Endothelial cell of umbilical vein (primary cell): ENCODE measurements at regions not wholly inside any gene's neighbourhood (a gene's known extent, or its start where the extent isn't known, plus 50 kb on each side); places are given as distances from the start of the nearest gene placed in this dataset.

ENCODE experiments used
- BruUV-seq: library from RNA; stranded (reverse); fragments of 400-500 nt; replicated peaks from 2 replicates; lab custom pipeline; 2021; lab: Mats Ljungman, UMichigan
- CTCF ChIA-PET: fragments of 300-600, 350-600 bp; sonication (Branson Sonifier 250); formaldehyde crosslinking; loops from one replicate; lab custom pipeline; 2021; ENCODE audit warnings: antibody characterized with exemption, inconsistent platforms; lab: Charles Lee
- POLR2A ChIA-PET: fragments of 300-600, 350-600 bp; sonication (Branson Sonifier 250); formaldehyde crosslinking; loops from one replicate; lab custom pipeline; 2021; ENCODE audit warnings: antibody characterized with exemption, inconsistent platforms; lab: Charles Lee
- DNase-seq: peaks from one replicate; pipeline ENCODE4 v3.0.0-alpha.2; 2011; ENCODE audit warnings: low read depth, low spot score
- FAIRE-seq: peaks from 2 replicates; lab custom pipeline; 2011; peaks lifted over from hg19 to GRCh38; lab: Jason Lieb, UNC
- H2AFZ ChIP-seq: 2 replicates; pipeline ENCODE4 v1.6.0; 2012; ENCODE audit warnings: low read depth, low read length, control low read depth, inconsistent platforms
- H3K27ac ChIP-seq: 2 replicates; pipeline ENCODE4 v1.5.1; 2011; ENCODE audit warnings: low read depth, mild to moderate bottlenecking, control low read depth, low read length, moderate library complexity; ENCODE audit not compliant: insufficient read depth
- H3K27me3 ChIP-seq, 2 experiments: 2 replicates each; pipeline versions ENCODE4 v1.6.0 to v1.6.1; 2011; ENCODE audit warnings: low read length in 2 of 2, mixed read lengths in 1 of 2; ENCODE audit not compliant: control insufficient read depth in 2 of 2, insufficient read depth in 2 of 2
- H3K36me3 ChIP-seq, 2 experiments: 2 replicates in 1 of 2; 3 replicates in 1 of 2; pipeline ENCODE4 v1.5.1; 2011; ENCODE audit warnings: low read length in 2 of 2, mild to moderate bottlenecking in 1 of 2, moderate library complexity in 1 of 2; ENCODE audit not compliant: control insufficient read depth in 2 of 2, insufficient read depth in 2 of 2; ENCODE audit errors: extremely low read depth in 1 of 2
- H3K4me1 ChIP-seq: 3 replicates; pipeline ENCODE4 v1.5.1; 2011; ENCODE audit warnings: mild to moderate bottlenecking, low read length; ENCODE audit not compliant: control insufficient read depth, insufficient read depth; ENCODE audit errors: extremely low read depth
- H3K4me2 ChIP-seq: 2 replicates; pipeline ENCODE4 v1.6.1; 2011; ENCODE audit warnings: low read length, control low read depth, mixed read lengths; ENCODE audit not compliant: insufficient read depth
- H3K4me3 ChIP-seq, 3 experiments: fragments of 200-600 bp in 1 of 3; sonication (generic), shearing (Covaris generic) in 1 of 3; replicated peaks in 1 of 3; 2 replicates each; pipeline ENCODE4 v1.5.1; 2011 to 2016; ENCODE audit warnings: control low read depth in 3 of 3, low read length in 3 of 3, mild to moderate bottlenecking in 2 of 3, inconsistent platforms in 1 of 3, low read depth in 1 of 3, moderate library complexity in 1 of 3; ENCODE audit not compliant: insufficient read depth in 1 of 3
- H3K79me2 ChIP-seq: 2 replicates; pipeline ENCODE4 v1.6.0; 2012; ENCODE audit warnings: low read length, inconsistent platforms; ENCODE audit not compliant: control insufficient read depth, insufficient read depth
- H3K9ac ChIP-seq: replicated peaks from 2 replicates; pipeline ENCODE3; 2011; ENCODE audit warnings: low read length, control low read depth; ENCODE audit not compliant: insufficient read depth; ENCODE audit errors: extremely low read depth
- H3K9me1 ChIP-seq: replicated peaks from 3 replicates; pipeline ENCODE4 v1.6.0; 2011; ENCODE audit warnings: mild to moderate bottlenecking, low read length; ENCODE audit not compliant: control insufficient read depth, insufficient read depth; ENCODE audit errors: extremely low read depth
- H3K9me3 ChIP-seq: replicated peaks from 2 replicates; pipeline ENCODE4 v1.5.1; 2012; ENCODE audit warnings: low read length, inconsistent platforms; ENCODE audit not compliant: control insufficient read depth, insufficient read depth
- H4K20me1 ChIP-seq: replicated peaks from 2 replicates; pipeline ENCODE3; 2011; ENCODE audit warnings: mild to moderate bottlenecking, low read length; ENCODE audit not compliant: control insufficient read depth, insufficient read depth; ENCODE audit errors: extremely low read depth
- CTCF ChIP-seq, 2 donors: IDR thresholded peaks; 1 replicate in 1 of 2; 2 replicates in 1 of 2; pipeline ENCODE4 v1.5.1; 2011; ENCODE audit warnings: low read length in 2 of 2, mild to moderate bottlenecking in 2 of 2, moderate library complexity in 2 of 2, control low read depth in 1 of 2, inconsistent platforms in 1 of 2, low read depth in 1 of 2; ENCODE audit not compliant: insufficient read depth in 1 of 2; ENCODE audit errors: extremely low read depth in 1 of 2
- EZH2 ChIP-seq: IDR thresholded peaks from 2 replicates; pipeline ENCODE4 v1.6.1; 2012; ENCODE audit warnings: borderline replicate concordance, low read depth, mild to moderate bottlenecking, moderate library complexity, low read length, inconsistent platforms; ENCODE audit not compliant: severe bottlenecking
- FOS ChIP-seq: IDR thresholded peaks from 2 replicates; pipeline ENCODE4 v1.6.1; 2011; ENCODE audit warnings: mild to moderate bottlenecking, low read length, moderate library complexity, borderline replicate concordance; ENCODE audit not compliant: insufficient read depth
- GATA2 ChIP-seq: IDR thresholded peaks from 2 replicates; pipeline ENCODE4 v1.7.0; 2011; ENCODE audit warnings: low read depth, mild to moderate bottlenecking, moderate library complexity, mixed read lengths, low read length; ENCODE audit not compliant: insufficient read length, insufficient read depth
- JUN ChIP-seq: IDR thresholded peaks from 2 replicates; pipeline ENCODE4 v1.6.1; 2011; ENCODE audit warnings: borderline replicate concordance, low read depth; ENCODE audit not compliant: insufficient read length, insufficient read depth
- MAX ChIP-seq: IDR thresholded peaks from 2 replicates; pipeline ENCODE4 v1.6.1; 2011; ENCODE audit not compliant: insufficient read depth, insufficient read length
- MYC ChIP-seq: IDR thresholded peaks from one replicate; pipeline ENCODE4 v1.6.1; 2011; ENCODE audit warnings: mild to moderate bottlenecking, low read depth, low read length
- POLR2A ChIP-seq: IDR thresholded peaks from 2 replicates; pipeline ENCODE4 v1.6.1; 2012; ENCODE audit warnings: low read depth, mild to moderate bottlenecking, control low read depth, low read length
- POLR2AphosphoS5 ChIP-seq: IDR thresholded peaks from 2 replicates; pipeline ENCODE4 v1.6.1; 2012; ENCODE audit warnings: low read depth, mild to moderate bottlenecking, control low read depth, low read length, moderate library complexity; ENCODE audit not compliant: insufficient read depth
- dilution Hi-C: fragments of 300-500 bp; cut with MboI; formaldehyde crosslinking; loops from one replicate; pipeline ENCODE4 v1.15.0; 2019; ENCODE audit warnings: low sequenced_read_pairs; ENCODE audit not compliant: extremely low pct_ligation_motif_present
- intact Hi-C: fragments of 100-400 bp; cut with micrococcal nuclease; formaldehyde crosslinking; loops from one replicate; pipeline ENCODE4 v1.10.0; 2022

GRCh38 chr4:173845580-173845979 is 315.6 kb upstream of the HAND2 start:
- DNase-seq (no peak), FAIRE-seq (no peak)
- no TSS peak for BruUV-seq
- Histone ChIP-seq H3K27me3 (no peaks in the 10 kb centered on the region), H3K9me3 (no peaks in the 10 kb centered on the region), H3K9ac (no peak overlapping the region), H2AFZ (no peak overlapping the region), H3K4me3 (no peak overlapping the region), H3K4me2 (no peak overlapping the region), H3K27ac (no peak overlapping the region), H3K36me3 (no peaks in the 10 kb centered on the region), H3K9me1 (no peaks in the 10 kb centered on the region), H3K79me2 (no peaks in the 10 kb centered on the region), H3K4me1 (no peaks in the 10 kb centered on the region), H4K20me1 (no peaks in the 10 kb centered on the region)
- dilution Hi-C loops (no loop called here), intact Hi-C loops (no loop called here)
- ChIA-PET POLR2A (no interaction called here), CTCF (no interaction called here)
- no peak for TF ChIP-seq FOS
- TF ChIP-seq POLR2A, result no peak
- TF ChIP-seq POLR2AphosphoS5, result no peak
- no peak for TF ChIP-seq JUN
- no peak for TF ChIP-seq CTCF (IDR thresholded peaks at IDR 0.05; ENCODE audit: extremely low read depth in 1 of 2, insufficient read depth in 1 of 2, low read depth in 1 of 2, low read length in 2 of 2)
- no peak for TF ChIP-seq EZH2
- no peak for TF ChIP-seq MYC
- no peak for TF ChIP-seq MAX
- TF ChIP-seq GATA2, result no peak
